ENCODE measurements at regions not wholly inside any gene's neighbourhood (a gene's known extent, or its start where the extent isn't known, plus 50 kb on each side); places are given as distances from the start of the nearest gene placed in this dataset.

DNA sequence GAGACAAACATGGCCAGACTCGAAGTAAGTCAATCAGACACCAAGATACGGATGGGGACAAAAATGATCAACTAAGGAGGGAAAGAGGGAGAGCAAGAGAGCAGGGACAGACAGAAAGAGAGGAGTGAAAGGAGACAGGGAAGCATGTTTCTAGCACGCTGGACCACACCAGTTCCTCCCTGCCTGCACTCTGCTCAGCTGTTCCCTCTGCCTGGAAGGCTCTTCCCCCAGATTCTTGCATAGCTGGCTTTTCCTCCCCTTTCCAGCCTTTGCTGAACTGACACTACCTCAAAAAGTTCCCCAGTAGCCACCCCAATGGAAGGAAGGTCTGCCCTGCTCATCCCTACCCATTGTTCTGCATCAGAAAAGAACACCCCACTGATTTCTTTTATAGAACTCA, 185.9 kb downstream of the MAFB start:
- no peak overlapping the region for H3K4me3 ChIP-seq (ENCODE audit: low read length)
- H3K9me2 ChIP-seq (replicated peaks; ENCODE audit: control insufficient read depth, low read length), result no peaks in the 10 kb centered on the region
- no peak overlapping the region for H3K4me2 ChIP-seq (ENCODE audit: low read length)
- no peak overlapping the region for H3K27ac ChIP-seq (ENCODE audit: low read depth, low read length)
- peaks cover 3% of the 10 kb centered on the region for H3K4me1 ChIP-seq (ENCODE audit: control insufficient read depth, low read length)
- no peaks in the 10 kb centered on the region for H3K9me3 ChIP-seq (ENCODE audit: control insufficient read depth, insufficient read depth, low read length)
- H3K79me2 ChIP-seq (ENCODE audit: control insufficient read depth, low read length), result no peaks in the 10 kb centered on the region
- no peak for TF ChIP-seq EZH2phosphoT487 (IDR thresholded peaks at IDR 0.05; ENCODE audit: borderline replicate concordance, low read length)
- TF ChIP-seq, protein P1, sequence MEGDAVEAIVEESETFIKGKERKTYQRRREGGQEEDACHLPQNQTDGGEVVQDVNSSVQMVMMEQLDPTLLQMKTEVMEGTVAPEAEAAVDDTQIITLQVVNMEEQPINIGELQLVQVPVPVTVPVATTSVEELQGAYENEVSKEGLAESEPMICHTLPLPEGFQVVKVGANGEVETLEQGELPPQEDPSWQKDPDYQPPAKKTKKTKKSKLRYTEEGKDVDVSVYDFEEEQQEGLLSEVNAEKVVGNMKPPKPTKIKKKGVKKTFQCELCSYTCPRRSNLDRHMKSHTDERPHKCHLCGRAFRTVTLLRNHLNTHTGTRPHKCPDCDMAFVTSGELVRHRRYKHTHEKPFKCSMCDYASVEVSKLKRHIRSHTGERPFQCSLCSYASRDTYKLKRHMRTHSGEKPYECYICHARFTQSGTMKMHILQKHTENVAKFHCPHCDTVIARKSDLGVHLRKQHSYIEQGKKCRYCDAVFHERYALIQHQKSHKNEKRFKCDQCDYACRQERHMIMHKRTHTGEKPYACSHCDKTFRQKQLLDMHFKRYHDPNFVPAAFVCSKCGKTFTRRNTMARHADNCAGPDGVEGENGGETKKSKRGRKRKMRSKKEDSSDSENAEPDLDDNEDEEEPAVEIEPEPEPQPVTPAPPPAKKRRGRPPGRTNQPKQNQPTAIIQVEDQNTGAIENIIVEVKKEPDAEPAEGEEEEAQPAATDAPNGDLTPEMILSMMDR (IDR thresholded peaks at IDR 0.05; ENCODE audit: low read depth, low read length, poor library complexity, severe bottlenecking), result no peak
- no peaks in the 10 kb centered on the region for H3K27me3 ChIP-seq (ENCODE audit: control insufficient read depth, low read length)
- no peaks in the 10 kb centered on the region for H3K36me3 ChIP-seq (ENCODE audit: control insufficient read depth, low read length)
- no peaks in the 10 kb centered on the region for H4K20me1 ChIP-seq (ENCODE audit: control insufficient read depth, insufficient read depth, low read depth, low read length)
- no peaks in the 10 kb centered on the region for H3F3A ChIP-seq (ENCODE audit: control insufficient read depth, insufficient read depth)

DNA sequence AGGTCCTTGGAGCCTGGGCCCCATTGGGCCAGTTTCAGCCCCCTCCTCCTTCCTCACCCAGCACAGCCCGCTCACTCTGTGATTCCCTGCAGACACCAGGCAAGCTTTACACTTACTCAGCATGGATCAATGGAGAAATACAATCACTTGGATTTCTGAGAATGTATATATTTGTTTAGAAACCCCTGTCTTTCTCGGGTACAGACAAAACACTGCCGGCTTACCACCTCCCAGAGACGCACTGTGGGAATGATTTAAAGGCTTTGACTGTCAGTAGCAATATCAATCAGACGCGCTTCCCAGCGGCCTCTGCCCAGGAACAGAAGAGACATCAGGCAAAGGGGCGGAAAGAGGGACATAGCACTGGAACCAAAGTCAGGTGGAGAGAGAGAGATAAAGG, 186.5 kb downstream of the MAFB start:
- Histone ChIP-seq H3K27ac (ENCODE audit: low read depth, low read length) (no peak overlapping the region), H3K79me2 (ENCODE audit: control insufficient read depth, low read length) (no peaks in the 10 kb centered on the region), H3K4me1 (ENCODE audit: control insufficient read depth, low read length) (peaks cover 6% of the 10 kb centered on the region), H3K36me3 (ENCODE audit: control insufficient read depth, low read length) (no peaks in the 10 kb centered on the region), H3K9me2 (replicated peaks; ENCODE audit: control insufficient read depth, low read length) (no peaks in the 10 kb centered on the region), H3F3A (ENCODE audit: control insufficient read depth, insufficient read depth) (no peaks in the 10 kb centered on the region), H3K27me3 (ENCODE audit: control insufficient read depth, low read length) (no peaks in the 10 kb centered on the region), H3K4me2 (ENCODE audit: low read length) (no peak overlapping the region), H4K20me1 (ENCODE audit: control insufficient read depth, insufficient read depth, low read depth, low read length) (no peaks in the 10 kb centered on the region), H3K4me3 (ENCODE audit: low read length) (no peak overlapping the region), H3K9me3 (ENCODE audit: control insufficient read depth, insufficient read depth, low read length) (no peaks in the 10 kb centered on the region)
- TF ChIP-seq EZH2phosphoT487 (IDR thresholded peaks at IDR 0.05; ENCODE audit: borderline replicate concordance, low read length), result no peak
- TF ChIP-seq, protein P1 (IDR thresholded peaks at IDR 0.05; ENCODE audit: low read depth, low read length, poor library complexity, severe bottlenecking), result no peak

- Histone ChIP-seq H3K27me3 (ENCODE audit: control insufficient read depth, low read length) (no peaks in the 10 kb centered on the region), H3K4me3 (ENCODE audit: low read length) (no peak overlapping the region), H3F3A (ENCODE audit: control insufficient read depth, insufficient read depth) (no peaks in the 10 kb centered on the region), H3K36me3 (ENCODE audit: control insufficient read depth, low read length) (no peaks in the 10 kb centered on the region), H3K4me1 (ENCODE audit: control insufficient read depth, low read length) (peaks cover 11% of the 10 kb centered on the region), H3K4me2 (ENCODE audit: low read length) (no peak overlapping the region), H3K27ac (ENCODE audit: low read depth, low read length) (no peak overlapping the region), H3K9me3 (ENCODE audit: control insufficient read depth, insufficient read depth, low read length) (no peaks in the 10 kb centered on the region), H4K20me1 (ENCODE audit: control insufficient read depth, insufficient read depth, low read depth, low read length) (no peaks in the 10 kb centered on the region), H3K79me2 (ENCODE audit: control insufficient read depth, low read length) (no peaks in the 10 kb centered on the region), H3K9me2 (replicated peaks; ENCODE audit: control insufficient read depth, low read length) (no peaks in the 10 kb centered on the region)
- TF ChIP-seq EZH2phosphoT487 (IDR thresholded peaks at IDR 0.05; ENCODE audit: borderline replicate concordance, low read length), result no peak
- TF ChIP-seq, protein P1 (IDR thresholded peaks at IDR 0.05; ENCODE audit: low read depth, low read length, poor library complexity, severe bottlenecking), result no peak
Measured at GRCh38 chr20:40499391-40499790, 189.6 kb downstream of the MAFB start.

All from DOHH2 (cell line).